ENCODE measurements at regions not wholly inside any gene's neighbourhood (a gene's known extent, or its start where the extent isn't known, plus 50 kb on each side); places are given as distances from the start of the nearest gene placed in this dataset.

DNA sequence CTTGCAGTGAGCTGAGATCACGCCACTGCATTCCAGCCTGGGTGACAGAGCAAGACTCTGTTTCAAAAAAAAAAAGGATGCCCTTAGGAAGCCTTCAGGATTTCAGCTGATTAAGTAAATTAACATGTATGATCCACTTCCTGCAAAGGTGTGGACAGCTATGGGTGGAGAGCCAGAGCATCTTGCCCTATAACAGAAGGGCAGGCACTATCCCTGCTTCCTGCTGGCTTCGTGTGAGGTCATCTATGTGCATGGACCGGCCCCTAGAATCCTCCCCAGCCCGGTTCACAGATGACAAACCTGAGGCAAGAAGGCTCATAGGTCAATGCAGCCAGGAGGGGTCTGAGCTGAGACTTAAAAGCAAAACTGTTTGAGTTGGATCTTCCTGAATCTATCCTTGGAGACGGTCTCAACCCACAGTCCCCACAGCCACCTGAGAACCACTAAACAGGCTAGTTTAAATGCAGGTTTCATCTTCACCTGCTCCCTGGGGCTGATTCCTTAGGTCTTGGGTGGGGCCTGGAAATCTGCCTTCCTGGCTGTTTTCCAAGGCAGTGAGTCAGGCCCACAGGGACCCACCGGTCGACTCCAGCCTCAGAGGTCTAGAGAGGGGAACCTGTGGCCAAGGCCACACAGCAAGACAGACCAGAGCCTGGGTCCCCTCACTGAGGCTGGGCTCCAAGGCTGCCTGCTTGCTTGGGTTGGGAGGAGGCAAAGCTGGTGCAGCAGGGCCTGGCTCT is 55.2 kb upstream of the MPEG1 start:
- ATAC-seq: no peak
- TF ChIP-seq TCF4 (CRISPR knock-in tag; IDR thresholded peaks at IDR 0.05; ENCODE audit: borderline replicate concordance) (no peak), ZFP3 (CRISPR knock-in tag; IDR thresholded peaks at IDR 0.05) (no peak), TSHZ2 (CRISPR knock-in tag; IDR thresholded peaks at IDR 0.05) (no peak), ZNF70 (CRISPR knock-in tag; IDR thresholded peaks at IDR 0.05) (no peak), CSDC2 (CRISPR knock-in tag; IDR thresholded peaks at IDR 0.05) (no peak)

DNA sequence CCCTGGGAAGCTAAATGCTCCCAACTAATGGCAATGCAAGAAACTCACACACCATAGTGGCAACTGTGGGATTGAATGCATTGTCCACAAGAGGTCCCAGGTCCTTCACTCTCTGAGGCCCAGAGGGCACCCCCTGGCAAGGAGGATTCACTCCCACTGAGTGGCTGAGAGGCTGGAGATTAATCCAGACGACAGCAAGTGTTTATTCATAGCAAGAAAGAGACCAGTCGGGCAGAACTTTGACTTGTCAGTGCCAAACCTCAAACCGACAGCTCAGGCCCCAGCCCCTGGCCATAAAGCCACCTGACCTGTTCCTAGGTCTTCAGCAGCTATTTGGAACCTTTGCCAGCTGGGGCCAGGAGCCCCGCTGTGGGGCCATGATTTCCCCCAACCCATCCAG is 54.5 kb upstream of the MPEG1 start:
- no peak for ATAC-seq
- TF ChIP-seq ISL1 (CRISPR knock-in tag; IDR thresholded peaks at IDR 0.05) (no peak), ZC3H10 (CRISPR knock-in tag; IDR thresholded peaks at IDR 0.05) (no peak), ZFP3 (CRISPR knock-in tag; IDR thresholded peaks at IDR 0.05) (no peak), ARNTL (CRISPR knock-in tag; IDR thresholded peaks at IDR 0.05; ENCODE audit: borderline replicate concordance, low read depth) (no peak)
- TF ChIP-seq, protein P1, sequence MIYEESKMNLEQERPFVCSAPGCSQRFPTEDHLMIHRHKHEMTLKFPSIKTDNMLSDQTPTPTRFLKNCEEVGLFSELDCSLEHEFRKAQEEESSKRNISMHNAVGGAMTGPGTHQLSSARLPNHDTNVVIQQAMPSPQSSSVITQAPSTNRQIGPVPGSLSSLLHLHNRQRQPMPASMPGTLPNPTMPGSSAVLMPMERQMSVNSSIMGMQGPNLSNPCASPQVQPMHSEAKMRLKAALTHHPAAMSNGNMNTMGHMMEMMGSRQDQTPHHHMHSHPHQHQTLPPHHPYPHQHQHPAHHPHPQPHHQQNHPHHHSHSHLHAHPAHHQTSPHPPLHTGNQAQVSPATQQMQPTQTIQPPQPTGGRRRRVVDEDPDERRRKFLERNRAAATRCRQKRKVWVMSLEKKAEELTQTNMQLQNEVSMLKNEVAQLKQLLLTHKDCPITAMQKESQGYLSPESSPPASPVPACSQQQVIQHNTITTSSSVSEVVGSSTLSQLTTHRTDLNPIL (CRISPR knock-in tag; IDR thresholded peaks at IDR 0.05; ENCODE audit: low read depth): no peak

- no peak for TF ChIP-seq ISL1 (CRISPR knock-in tag; IDR thresholded peaks at IDR 0.05)
- no peak for TF ChIP-seq ZC3H10 (CRISPR knock-in tag; IDR thresholded peaks at IDR 0.05)
- no peak for TF ChIP-seq ZFP30 (CRISPR knock-in tag; IDR thresholded peaks at IDR 0.05)
- no peak for TF ChIP-seq POU6F1 (CRISPR knock-in tag; IDR thresholded peaks at IDR 0.05; ENCODE audit: borderline replicate concordance, low read depth)
- no peak for TF ChIP-seq TSHZ2 (CRISPR knock-in tag; IDR thresholded peaks at IDR 0.05)
- no peak for TF ChIP-seq RARB (CRISPR knock-in tag; IDR thresholded peaks at IDR 0.05)
- no peak for TF ChIP-seq GLIS3 (CRISPR knock-in tag; IDR thresholded peaks at IDR 0.05)
- no peak for TF ChIP-seq TCF4 (CRISPR knock-in tag; IDR thresholded peaks at IDR 0.05; ENCODE audit: borderline replicate concordance)
- no peak for TF ChIP-seq PPARA (CRISPR knock-in tag; IDR thresholded peaks at IDR 0.05; ENCODE audit: borderline replicate concordance)
- TF ChIP-seq ZNF8 (CRISPR knock-in tag; IDR thresholded peaks at IDR 0.05): no peak
- no peak for TF ChIP-seq TOX (CRISPR knock-in tag; IDR thresholded peaks at IDR 0.05; ENCODE audit: borderline replicate concordance)
- no peak for TF ChIP-seq ZFP3 (CRISPR knock-in tag; IDR thresholded peaks at IDR 0.05)
- TF ChIP-seq OSR1 (CRISPR knock-in tag; IDR thresholded peaks at IDR 0.05): no peak
- no peak for TF ChIP-seq BACH2 (CRISPR knock-in tag; IDR thresholded peaks at IDR 0.05; ENCODE audit: borderline replicate concordance)
- TF ChIP-seq, protein P1 (CRISPR knock-in tag; IDR thresholded peaks at IDR 0.05; ENCODE audit: low read depth): no peak
- no peak for TF ChIP-seq PATZ1 (CRISPR knock-in tag; IDR thresholded peaks at IDR 0.05; ENCODE audit: borderline replicate concordance)
- TF ChIP-seq ESRRG (CRISPR knock-in tag; IDR thresholded peaks at IDR 0.05): no peak
- TF ChIP-seq ZNF70 (CRISPR knock-in tag; IDR thresholded peaks at IDR 0.05): no peak
- no peak for TF ChIP-seq SNAI2 (CRISPR knock-in tag; IDR thresholded peaks at IDR 0.05)
- no peak for ATAC-seq
Observed at GRCh38 chr11:59266491-59266890, 53.8 kb upstream of the MPEG1 start.
